HK-2 (cell line): ENCODE measurements at regions not wholly inside any gene's neighbourhood (a gene's known extent, or its start where the extent isn't known, plus 50 kb on each side); places are given as distances from the start of the nearest gene placed in this dataset.

Source experiments
- DNase-seq: peaks from one replicate; pipeline ENCODE4 v3.0.0-alpha.2; 2018; ENCODE audit not compliant: unreplicated experiment

- no peak for DNase-seq
These were observed 61.7 kb upstream of the PSD2 start for GRCh38 chr5:139733698-139734538.

- DNase-seq: no peak
These were observed 61.1 kb upstream of the PSD2 start for GRCh38 chr5:139734539-139734916.

GRCh38 chr5:139738193-139739149, 57.1 kb upstream of the PSD2 start:
- no peak for DNase-seq

GRCh38 chr5:139739150-139739974, 56.2 kb upstream of the PSD2 start:
- no peak for DNase-seq

GRCh38 chr5:139740138-139740991, 55.2 kb upstream of the PSD2 start:
- DNase-seq: no peak

DNA sequence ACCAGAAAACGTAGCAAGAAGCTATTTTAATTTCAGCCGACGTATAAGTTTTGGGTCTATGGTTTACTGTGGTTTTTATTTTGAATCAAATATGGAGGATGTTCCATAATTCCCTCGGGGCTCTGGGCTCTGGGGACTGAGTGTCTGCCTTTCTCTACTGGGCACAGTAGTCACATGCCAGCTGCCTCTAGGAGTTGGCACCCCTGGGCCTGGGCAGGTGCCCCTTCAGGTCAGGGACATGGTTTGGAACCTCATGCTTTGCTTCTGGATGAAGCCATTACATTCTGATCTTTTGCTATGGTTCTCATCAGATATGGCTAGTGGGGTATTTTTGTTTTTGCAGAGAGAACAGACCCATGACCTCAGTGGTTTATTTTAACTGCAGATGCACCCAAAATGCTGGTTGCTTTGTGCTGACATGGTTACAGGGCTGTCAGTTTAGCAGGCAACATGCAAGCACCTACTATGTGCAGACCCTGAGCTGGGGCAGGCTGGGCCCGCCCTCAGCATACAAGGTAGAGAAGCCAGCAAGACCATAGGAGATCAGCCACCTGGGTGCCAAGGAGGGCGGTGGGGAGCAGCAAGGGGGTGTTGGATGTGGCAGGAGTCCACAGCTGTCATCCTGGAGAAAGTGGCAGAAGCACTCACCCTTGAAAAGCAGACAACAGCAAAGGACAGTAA, 54.5 kb upstream of the PSD2 start:
- no peak for DNase-seq

GRCh38 chr5:139741823-139742172, 53.8 kb upstream of the PSD2 start:
- no peak for DNase-seq

- DNase-seq: no peak
These were observed 53.3 kb upstream of the PSD2 start for GRCh38 chr5:139742173-139742903.

DNA sequence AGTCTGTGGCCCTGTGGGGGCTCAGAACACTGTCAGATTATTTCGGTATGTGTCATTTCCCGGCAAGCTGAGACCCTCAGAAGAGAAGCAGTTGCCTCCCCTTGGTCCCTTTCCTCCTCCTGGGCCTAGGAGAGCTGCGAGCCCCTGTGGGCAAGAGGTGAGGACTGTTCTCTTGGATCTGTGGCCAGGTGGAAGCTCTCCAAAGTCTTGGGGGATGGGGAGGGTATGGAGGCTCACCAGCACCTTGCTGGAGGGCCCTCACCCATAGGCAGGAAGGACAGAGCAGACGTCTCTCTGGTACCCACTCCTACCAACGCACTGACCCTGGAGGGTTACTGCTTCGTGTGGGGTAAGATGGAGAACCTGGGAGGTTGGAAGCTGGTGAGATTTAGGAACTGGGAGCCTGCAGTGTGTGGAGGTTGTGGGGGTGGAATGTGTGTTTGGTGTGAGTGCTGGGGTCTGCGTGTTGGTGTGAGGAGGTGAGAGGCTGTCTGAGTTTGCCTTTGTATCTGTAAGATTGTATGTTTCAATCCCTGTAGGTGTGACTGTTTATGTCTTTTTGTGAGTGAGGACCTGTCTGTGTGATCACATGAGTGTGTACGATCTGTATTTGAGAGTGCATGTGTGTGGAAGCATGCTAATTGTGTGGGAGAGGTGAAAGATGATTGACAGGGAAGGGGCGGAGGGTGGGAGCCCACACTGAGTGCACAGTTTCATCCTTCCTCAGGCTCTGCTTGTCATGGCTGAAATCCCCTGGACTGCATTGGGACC, 52.4 kb upstream of the PSD2 start:
- DNase-seq: no peak

GRCh38 chr5:139743804-139744203, 51.8 kb upstream of the PSD2 start:
- no peak for DNase-seq

GRCh38 chr5:139744471-139745131, 51.0 kb upstream of the PSD2 start:
- no peak for DNase-seq

DNA sequence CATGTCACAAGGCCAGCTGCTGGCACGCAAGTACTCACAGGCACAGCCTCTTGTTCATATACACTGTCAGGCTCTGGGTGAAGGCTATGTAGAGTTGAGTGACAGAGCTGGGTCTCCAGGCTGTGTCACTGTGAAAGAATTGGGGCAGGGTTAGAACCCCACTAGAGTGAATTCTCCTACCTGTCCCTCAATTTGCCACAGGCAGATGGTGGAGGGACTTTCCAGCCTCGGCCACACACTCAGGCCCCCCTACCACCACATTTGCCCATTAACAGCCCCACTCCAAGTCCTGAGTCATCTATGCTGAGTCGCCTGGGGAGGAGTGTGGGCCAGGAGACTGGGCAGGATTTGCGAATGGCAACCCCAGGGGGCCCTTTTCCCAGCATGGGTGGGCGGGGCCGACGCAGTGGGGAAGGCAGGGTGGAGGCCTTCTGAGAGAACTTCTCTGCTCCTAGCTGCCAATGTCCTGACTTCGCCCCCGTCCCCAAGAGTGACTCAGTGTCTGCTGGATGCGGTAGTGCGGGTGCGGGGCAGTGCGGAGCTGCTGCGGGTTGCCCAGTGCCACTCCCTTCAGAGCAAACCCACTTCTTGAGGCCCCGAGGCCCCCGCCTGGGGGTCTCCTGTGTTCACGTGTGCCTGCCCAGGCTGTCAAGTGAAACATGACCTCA, 50.3 kb upstream of the PSD2 start:
- peak; percentile 93 for DNase-seq

DNA sequence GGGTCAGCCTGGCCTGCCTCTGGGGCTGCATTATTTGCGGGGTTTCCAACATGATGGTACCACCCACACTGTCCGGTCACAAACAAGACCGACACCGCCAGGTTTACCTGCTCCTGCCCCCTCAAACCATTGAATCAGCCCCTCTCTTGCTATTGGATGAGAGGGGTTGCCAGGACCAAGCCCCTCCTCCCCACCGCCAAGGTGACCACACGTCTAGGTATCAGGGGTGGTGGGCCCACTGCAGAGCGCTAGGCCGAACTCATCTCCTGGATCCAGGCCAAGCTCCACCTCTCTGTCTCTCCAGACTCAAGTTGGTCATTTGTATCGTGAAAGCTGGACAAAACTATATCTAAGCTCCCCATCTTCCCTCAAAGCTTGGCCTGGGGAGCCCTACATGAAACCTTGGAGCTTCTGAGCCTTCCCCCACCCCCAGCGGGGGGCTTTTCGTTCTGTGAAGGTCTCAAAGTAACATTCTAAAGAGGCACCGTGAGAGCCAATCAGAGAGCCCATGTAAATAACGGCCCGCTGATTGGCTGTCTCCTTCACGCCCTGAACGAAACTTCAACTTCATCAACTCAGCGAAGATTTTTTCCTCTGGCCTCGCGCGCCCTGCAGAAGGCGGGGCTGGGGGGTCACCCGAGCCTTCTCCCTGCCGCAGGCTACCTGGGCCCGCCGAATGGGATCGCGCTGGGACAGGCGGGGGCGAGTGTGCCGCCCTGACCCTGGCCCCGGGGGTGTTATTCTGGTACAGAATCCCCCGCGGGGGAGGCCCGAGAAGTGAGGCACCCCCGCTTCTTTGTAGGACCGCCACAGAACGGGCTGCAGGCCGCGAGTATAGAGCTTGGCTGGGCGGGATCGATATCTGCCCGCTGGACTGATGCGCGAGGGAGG, 49.6 kb upstream of the PSD2 start:
- peak; percentile 86 for DNase-seq
